ENCODE measurements at regions not wholly inside any gene's neighbourhood (a gene's known extent, or its start where the extent isn't known, plus 50 kb on each side); places are given as distances from the start of the nearest gene placed in this dataset.

DNA sequence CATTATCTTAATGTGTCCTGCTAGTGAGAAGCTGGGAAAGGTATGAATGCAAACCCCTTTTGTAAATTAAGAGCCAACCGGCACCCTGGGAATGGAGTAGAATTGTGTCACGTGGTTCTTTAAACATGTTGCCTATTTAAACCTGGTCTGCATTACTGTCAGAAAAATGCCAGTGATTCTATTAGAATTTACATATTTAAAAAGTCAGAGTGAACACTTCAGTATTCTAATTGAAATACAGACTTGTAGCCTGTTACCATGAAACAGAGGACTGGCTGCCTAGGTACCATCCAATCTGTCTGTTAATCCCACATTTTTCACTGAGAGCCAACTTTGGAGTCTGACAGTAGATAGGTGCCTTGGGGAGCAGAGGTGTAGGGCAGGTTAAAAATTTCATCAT lies 652.3 kb upstream of the ARGLU1 start (continued):
- TF ChIP-seq, protein P1, sequence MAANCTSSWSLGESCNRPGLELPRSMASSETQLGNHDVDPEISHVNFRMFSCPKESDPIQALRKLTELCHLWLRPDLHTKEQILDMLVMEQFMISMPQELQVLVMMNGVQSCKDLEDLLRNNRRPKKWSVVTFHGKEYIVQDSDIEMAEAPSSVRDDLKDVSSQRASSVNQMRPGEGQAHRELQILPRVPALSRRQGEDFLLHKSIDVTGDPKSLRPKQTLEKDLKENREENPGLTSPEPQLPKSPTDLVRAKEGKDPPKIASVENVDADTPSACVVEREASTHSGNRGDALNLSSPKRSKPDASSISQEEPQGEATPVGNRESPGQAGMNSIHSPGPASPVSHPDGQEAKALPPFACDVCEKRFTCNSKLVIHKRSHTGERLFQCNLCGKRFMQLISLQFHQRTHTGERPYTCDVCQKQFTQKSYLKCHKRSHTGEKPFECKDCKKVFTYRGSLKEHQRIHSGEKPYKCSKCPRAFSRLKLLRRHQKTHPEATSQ (tag by site-specific recombination; IDR thresholded peaks at IDR 0.05): no peak
- no peak for TF ChIP-seq ZNF114 (tag by site-specific recombination; IDR thresholded peaks at IDR 0.05)
- TF ChIP-seq ZNF558 (tag by site-specific recombination; IDR thresholded peaks at IDR 0.05): no peak
- TF ChIP-seq ZNF184 (tag by site-specific recombination; IDR thresholded peaks at IDR 0.05): no peak

DNA sequence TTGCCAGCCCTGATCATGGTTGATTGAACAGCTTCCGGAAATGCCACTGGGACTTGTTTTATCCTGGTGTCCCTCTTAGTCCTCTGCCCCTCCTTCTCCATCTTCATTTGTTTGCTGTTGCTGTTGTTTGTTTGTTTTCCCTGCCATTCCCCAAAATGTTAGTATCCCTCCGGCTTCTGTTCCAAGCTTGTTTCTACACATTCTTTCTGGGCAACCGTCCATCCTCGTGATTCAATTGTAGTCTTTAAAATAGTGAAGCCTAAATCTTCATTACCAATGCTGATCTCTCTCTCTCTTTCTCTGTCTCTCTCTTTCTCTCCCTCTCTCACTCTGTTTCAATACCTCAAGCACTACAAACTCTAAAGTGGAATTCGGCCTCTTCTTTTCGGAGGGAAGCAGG lies 649.3 kb upstream of the ARGLU1 start:
- POLR2A ChIA-PET: no interaction called here
- Histone ChIP-seq H3K27ac (ENCODE audit: extremely low read depth, low read depth, low read length) (no peak overlapping the region), H3K4me1 (ENCODE audit: control insufficient read depth, insufficient read depth, low read length) (no peaks in the 10 kb centered on the region), H3K36me3 (ENCODE audit: control insufficient read depth in 2 of 2, insufficient read depth in 1 of 2, low read length in 2 of 2) (no peaks in the 10 kb centered on the region), H3K9me3 (ENCODE audit: control insufficient read depth, insufficient read depth, low read depth, low read length) (no peaks in the 10 kb centered on the region), H3K4me3 (ENCODE audit: low read depth, low read length) (no peak overlapping the region)
- TF ChIP-seq ZNF184 (tag by site-specific recombination; IDR thresholded peaks at IDR 0.05) (no peak), ZNF830 (tag by site-specific recombination; IDR thresholded peaks at IDR 0.05; ENCODE audit: low read depth) (no peak), ZSCAN23 (tag by site-specific recombination; IDR thresholded peaks at IDR 0.05) (no peak), ZNF37A (tag by site-specific recombination; IDR thresholded peaks at IDR 0.05) (no peak), KLF7 (tag by site-specific recombination; IDR thresholded peaks at IDR 0.05; ENCODE audit: borderline replicate concordance) (no peak), ZNF843 (tag by site-specific recombination; IDR thresholded peaks at IDR 0.05) (no peak), ZNF202 (tag by site-specific recombination; IDR thresholded peaks at IDR 0.05; ENCODE audit: borderline replicate concordance) (no peak), SETDB1 (IDR thresholded peaks at IDR 0.05; ENCODE audit: insufficient read length, low read length) (no peak), ZNF670 (tag by site-specific recombination; IDR thresholded peaks at IDR 0.05; ENCODE audit: low read depth) (no peak), ZNF341 (tag by site-specific recombination; IDR thresholded peaks at IDR 0.05; ENCODE audit: low read depth) (no peak), ZNF558 (tag by site-specific recombination; IDR thresholded peaks at IDR 0.05) (no peak), ZNF610 (tag by site-specific recombination; IDR thresholded peaks at IDR 0.05; ENCODE audit: borderline replicate concordance) (no peak), ZNF211 (tag by site-specific recombination; IDR thresholded peaks at IDR 0.05; ENCODE audit: low read depth) (no peak), YY1 (tag by site-specific recombination; IDR thresholded peaks at IDR 0.05) (no peak), ZNF274 (IDR thresholded peaks at IDR 0.05; ENCODE audit: low read length) (no peak), ZNF274 (tag by site-specific recombination; IDR thresholded peaks at IDR 0.05; ENCODE audit: borderline replicate concordance) (no peak), ZNF510 (tag by site-specific recombination; IDR thresholded peaks at IDR 0.05; ENCODE audit: insufficient replicate concordance) (no peak)
- TF ChIP-seq, protein P2, sequence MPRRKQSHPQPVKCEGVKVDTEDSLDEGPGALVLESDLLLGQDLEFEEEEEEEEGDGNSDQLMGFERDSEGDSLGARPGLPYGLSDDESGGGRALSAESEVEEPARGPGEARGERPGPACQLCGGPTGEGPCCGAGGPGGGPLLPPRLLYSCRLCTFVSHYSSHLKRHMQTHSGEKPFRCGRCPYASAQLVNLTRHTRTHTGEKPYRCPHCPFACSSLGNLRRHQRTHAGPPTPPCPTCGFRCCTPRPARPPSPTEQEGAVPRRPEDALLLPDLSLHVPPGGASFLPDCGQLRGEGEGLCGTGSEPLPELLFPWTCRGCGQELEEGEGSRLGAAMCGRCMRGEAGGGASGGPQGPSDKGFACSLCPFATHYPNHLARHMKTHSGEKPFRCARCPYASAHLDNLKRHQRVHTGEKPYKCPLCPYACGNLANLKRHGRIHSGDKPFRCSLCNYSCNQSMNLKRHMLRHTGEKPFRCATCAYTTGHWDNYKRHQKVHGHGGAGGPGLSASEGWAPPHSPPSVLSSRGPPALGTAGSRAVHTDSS (tag by site-specific recombination; IDR thresholded peaks at IDR 0.05): no peak
- TF ChIP-seq, protein P3, sequence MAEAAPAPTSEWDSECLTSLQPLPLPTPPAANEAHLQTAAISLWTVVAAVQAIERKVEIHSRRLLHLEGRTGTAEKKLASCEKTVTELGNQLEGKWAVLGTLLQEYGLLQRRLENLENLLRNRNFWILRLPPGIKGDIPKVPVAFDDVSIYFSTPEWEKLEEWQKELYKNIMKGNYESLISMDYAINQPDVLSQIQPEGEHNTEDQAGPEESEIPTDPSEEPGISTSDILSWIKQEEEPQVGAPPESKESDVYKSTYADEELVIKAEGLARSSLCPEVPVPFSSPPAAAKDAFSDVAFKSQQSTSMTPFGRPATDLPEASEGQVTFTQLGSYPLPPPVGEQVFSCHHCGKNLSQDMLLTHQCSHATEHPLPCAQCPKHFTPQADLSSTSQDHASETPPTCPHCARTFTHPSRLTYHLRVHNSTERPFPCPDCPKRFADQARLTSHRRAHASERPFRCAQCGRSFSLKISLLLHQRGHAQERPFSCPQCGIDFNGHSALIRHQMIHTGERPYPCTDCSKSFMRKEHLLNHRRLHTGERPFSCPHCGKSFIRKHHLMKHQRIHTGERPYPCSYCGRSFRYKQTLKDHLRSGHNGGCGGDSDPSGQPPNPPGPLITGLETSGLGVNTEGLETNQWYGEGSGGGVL (tag by site-specific recombination; IDR thresholded peaks at IDR 0.05): no peak
- TF ChIP-seq, protein P4, sequence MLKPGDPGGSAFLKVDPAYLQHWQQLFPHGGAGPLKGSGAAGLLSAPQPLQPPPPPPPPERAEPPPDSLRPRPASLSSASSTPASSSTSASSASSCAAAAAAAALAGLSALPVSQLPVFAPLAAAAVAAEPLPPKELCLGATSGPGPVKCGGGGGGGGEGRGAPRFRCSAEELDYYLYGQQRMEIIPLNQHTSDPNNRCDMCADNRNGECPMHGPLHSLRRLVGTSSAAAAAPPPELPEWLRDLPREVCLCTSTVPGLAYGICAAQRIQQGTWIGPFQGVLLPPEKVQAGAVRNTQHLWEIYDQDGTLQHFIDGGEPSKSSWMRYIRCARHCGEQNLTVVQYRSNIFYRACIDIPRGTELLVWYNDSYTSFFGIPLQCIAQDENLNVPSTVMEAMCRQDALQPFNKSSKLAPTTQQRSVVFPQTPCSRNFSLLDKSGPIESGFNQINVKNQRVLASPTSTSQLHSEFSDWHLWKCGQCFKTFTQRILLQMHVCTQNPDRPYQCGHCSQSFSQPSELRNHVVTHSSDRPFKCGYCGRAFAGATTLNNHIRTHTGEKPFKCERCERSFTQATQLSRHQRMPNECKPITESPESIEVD (tag by site-specific recombination; IDR thresholded peaks at IDR 0.05): no peak
- CTCF ChIA-PET: interaction anchor here (0.6 kb wide), 1 partner anchor 433 kb away, joined by 3 read pairs; no protein-coding TSS in a partner anchor
